ENCODE measurements at regions not wholly inside any gene's neighbourhood (a gene's known extent, or its start where the extent isn't known, plus 50 kb on each side); places are given as distances from the start of the nearest gene placed in this dataset.

DNA sequence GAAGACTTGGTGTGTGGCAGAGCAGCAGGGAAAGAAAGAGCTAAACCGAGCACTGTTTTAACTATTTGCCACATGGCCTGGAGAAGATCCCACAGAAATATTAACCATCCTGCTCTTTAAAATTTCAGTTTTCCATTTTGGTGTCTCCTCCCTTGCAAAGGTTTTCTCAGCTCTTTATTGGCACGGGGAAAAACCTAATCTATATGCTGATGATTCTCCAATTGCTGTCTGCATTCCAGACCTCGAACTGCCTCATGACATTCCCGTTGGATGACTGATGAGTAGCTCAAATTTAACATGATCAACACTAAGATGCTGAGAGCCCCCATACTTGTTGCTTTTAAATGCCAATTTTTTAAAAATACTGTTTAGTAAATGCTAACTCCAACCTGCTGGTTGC, 115.0 kb downstream of the EMP1 start:
- Histone ChIP-seq H3K4me1 (ENCODE audit: control insufficient read depth, low read length) (no peaks in the 10 kb centered on the region), H3K27ac (ENCODE audit: low read depth, low read length) (no peak overlapping the region), H3K9me3 (ENCODE audit: control insufficient read depth, insufficient read depth, low read length) (no peaks in the 10 kb centered on the region), H3K79me2 (ENCODE audit: control insufficient read depth, low read length) (no peaks in the 10 kb centered on the region), H4K20me1 (ENCODE audit: control insufficient read depth, insufficient read depth, low read depth, low read length) (no peaks in the 10 kb centered on the region), H3F3A (ENCODE audit: control insufficient read depth, insufficient read depth) (no peaks in the 10 kb centered on the region), H3K36me3 (ENCODE audit: control insufficient read depth, low read length) (no peaks in the 10 kb centered on the region), H3K4me3 (ENCODE audit: low read length) (no peak overlapping the region), H3K4me2 (ENCODE audit: low read length) (no peak overlapping the region), H3K27me3 (ENCODE audit: control insufficient read depth, low read length) (no peaks in the 10 kb centered on the region), H3K9me2 (replicated peaks; ENCODE audit: control insufficient read depth, low read length) (no peaks in the 10 kb centered on the region)
- TF ChIP-seq, protein P1, sequence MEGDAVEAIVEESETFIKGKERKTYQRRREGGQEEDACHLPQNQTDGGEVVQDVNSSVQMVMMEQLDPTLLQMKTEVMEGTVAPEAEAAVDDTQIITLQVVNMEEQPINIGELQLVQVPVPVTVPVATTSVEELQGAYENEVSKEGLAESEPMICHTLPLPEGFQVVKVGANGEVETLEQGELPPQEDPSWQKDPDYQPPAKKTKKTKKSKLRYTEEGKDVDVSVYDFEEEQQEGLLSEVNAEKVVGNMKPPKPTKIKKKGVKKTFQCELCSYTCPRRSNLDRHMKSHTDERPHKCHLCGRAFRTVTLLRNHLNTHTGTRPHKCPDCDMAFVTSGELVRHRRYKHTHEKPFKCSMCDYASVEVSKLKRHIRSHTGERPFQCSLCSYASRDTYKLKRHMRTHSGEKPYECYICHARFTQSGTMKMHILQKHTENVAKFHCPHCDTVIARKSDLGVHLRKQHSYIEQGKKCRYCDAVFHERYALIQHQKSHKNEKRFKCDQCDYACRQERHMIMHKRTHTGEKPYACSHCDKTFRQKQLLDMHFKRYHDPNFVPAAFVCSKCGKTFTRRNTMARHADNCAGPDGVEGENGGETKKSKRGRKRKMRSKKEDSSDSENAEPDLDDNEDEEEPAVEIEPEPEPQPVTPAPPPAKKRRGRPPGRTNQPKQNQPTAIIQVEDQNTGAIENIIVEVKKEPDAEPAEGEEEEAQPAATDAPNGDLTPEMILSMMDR (IDR thresholded peaks at IDR 0.05; ENCODE audit: low read depth, low read length, poor library complexity, severe bottlenecking), result no peak
- no peak for TF ChIP-seq EZH2phosphoT487 (IDR thresholded peaks at IDR 0.05; ENCODE audit: borderline replicate concordance, low read length)

DNA sequence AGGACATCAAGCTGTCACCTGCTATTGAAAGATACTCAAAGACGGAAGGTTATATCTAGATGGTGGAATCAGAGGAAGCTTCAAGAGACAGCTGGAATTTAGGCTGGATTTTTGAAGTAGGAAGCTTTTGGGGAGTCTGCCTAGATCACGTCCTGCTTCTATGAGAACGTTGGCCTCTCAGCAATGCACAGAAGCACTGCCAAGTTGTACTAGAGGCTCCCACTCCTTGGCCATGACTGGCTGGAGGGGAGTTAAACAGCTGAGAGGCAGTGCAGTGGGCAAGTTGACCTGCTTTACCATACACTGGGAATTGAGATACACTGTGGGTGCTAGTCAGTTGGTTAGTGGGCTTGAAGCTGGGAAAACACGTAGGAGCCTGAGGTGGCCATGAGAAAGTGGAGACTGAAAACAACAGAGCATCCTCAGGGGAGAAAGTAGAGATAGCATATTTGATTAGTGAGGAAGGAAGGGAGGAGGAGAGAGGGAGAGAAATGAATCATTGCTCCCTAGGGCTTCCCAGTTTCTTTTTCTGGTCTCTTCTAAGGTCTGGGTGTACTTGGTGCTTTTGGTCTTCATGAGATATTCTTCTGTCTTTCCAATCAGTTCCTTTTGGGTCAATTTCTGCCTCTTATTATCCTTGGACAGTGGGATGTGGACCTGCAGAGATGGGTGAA, 110.8 kb downstream of the EMP1 start:
- no peaks in the 10 kb centered on the region for H3K4me1 ChIP-seq (ENCODE audit: control insufficient read depth, low read length)
- H3K79me2 ChIP-seq (ENCODE audit: control insufficient read depth, low read length), result no peaks in the 10 kb centered on the region
- TF ChIP-seq, protein P1 (IDR thresholded peaks at IDR 0.05; ENCODE audit: low read depth, low read length, poor library complexity, severe bottlenecking), result no peak
- TF ChIP-seq EZH2phosphoT487 (IDR thresholded peaks at IDR 0.05; ENCODE audit: borderline replicate concordance, low read length), result no peak
- H3K27me3 ChIP-seq (ENCODE audit: control insufficient read depth, low read length), result no peaks in the 10 kb centered on the region
- H3F3A ChIP-seq (ENCODE audit: control insufficient read depth, insufficient read depth), result no peaks in the 10 kb centered on the region
- H3K9me3 ChIP-seq (ENCODE audit: control insufficient read depth, insufficient read depth, low read length), result no peaks in the 10 kb centered on the region
- no peaks in the 10 kb centered on the region for H3K36me3 ChIP-seq (ENCODE audit: control insufficient read depth, low read length)
- H4K20me1 ChIP-seq (ENCODE audit: control insufficient read depth, insufficient read depth, low read depth, low read length), result no peaks in the 10 kb centered on the region
- no peak overlapping the region for H3K27ac ChIP-seq (ENCODE audit: low read depth, low read length)
- H3K4me2 ChIP-seq (ENCODE audit: low read length), result no peak overlapping the region
- no peak overlapping the region for H3K4me3 ChIP-seq (ENCODE audit: low read length)
- H3K9me2 ChIP-seq (replicated peaks; ENCODE audit: control insufficient read depth, low read length), result no peaks in the 10 kb centered on the region

DNA sequence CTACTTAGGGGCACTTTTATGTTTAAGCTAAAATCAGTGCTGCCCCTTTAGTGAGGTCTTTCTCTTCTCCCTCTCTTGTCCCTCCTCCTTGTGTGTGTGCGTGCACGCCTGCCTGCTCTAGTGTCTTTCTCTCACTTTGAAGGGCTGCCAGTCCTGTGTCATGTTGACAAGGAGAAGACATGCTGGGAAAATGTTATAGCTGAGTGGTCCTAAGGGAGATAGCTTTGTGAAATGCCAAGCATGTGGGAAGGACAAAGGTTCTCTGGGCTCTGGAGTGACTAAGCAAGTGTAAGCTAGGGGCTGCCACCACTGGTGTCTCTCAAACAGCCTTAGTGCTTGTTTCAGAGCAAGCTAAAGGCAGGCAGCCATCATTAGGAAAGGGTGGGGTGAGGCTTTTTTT, 108.4 kb downstream of the EMP1 start:
- Histone ChIP-seq H3K79me2 (ENCODE audit: control insufficient read depth, low read length) (no peaks in the 10 kb centered on the region), H3K9me2 (replicated peaks; ENCODE audit: control insufficient read depth, low read length) (no peaks in the 10 kb centered on the region), H3K27ac (ENCODE audit: low read depth, low read length) (no peak overlapping the region), H3K9me3 (ENCODE audit: control insufficient read depth, insufficient read depth, low read length) (no peaks in the 10 kb centered on the region), H3K4me3 (ENCODE audit: low read length) (no peak overlapping the region), H3K27me3 (ENCODE audit: control insufficient read depth, low read length) (no peaks in the 10 kb centered on the region), H3K4me1 (ENCODE audit: control insufficient read depth, low read length) (no peaks in the 10 kb centered on the region), H4K20me1 (ENCODE audit: control insufficient read depth, insufficient read depth, low read depth, low read length) (no peaks in the 10 kb centered on the region), H3K36me3 (ENCODE audit: control insufficient read depth, low read length) (no peaks in the 10 kb centered on the region), H3K4me2 (ENCODE audit: low read length) (no peak overlapping the region), H3F3A (ENCODE audit: control insufficient read depth, insufficient read depth) (no peaks in the 10 kb centered on the region)
- no peak for TF ChIP-seq EZH2phosphoT487 (IDR thresholded peaks at IDR 0.05; ENCODE audit: borderline replicate concordance, low read length)
- TF ChIP-seq, protein P1 (IDR thresholded peaks at IDR 0.05; ENCODE audit: low read depth, low read length, poor library complexity, severe bottlenecking), result no peak
